ENCODE measurements at regions not wholly inside any gene's neighbourhood (a gene's known extent, or its start where the extent isn't known, plus 50 kb on each side); places are given as distances from the start of the nearest gene placed in this dataset.

DNA sequence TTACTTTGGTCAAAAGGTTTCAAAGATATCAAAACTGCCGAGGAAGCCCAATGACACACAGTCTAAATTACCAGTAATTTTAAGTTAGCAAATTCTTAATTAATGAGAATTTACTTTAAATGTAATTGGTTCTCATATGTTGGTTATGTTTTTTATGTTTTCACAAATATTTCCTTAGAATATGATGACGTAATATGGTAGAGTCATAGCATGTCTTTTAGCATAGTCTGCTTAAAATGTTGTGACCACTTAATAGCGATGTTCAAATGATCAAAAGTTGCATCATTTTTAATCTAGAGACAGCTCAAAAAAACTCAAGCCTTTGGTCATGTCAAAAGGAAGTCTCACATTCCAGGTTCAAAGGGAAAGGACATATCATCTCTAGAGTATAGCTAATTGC lies 123.3 kb upstream of the ST6GAL2 start:
- no peaks in the 10 kb centered on the region for H3K36me3 ChIP-seq (replicated peaks; ENCODE audit: insufficient read depth, low read depth)
- no peak overlapping the region for H3K4me2 ChIP-seq
- WGBS (ENCODE audit: low lambda C conversion rate, missing lambda C conversion rate): 90% methylated on average over 3 of the region's 3 CpGs
- H2AFZ ChIP-seq: no peak overlapping the region
- TF ChIP-seq EZH2 (IDR thresholded peaks at IDR 0.05; ENCODE audit: borderline replicate concordance) (no peak), EZH2phosphoT487 (IDR thresholded peaks at IDR 0.05; ENCODE audit: low read depth, severe bottlenecking, unreplicated experiment) (no peak)
- TF ChIP-seq, protein P1, sequence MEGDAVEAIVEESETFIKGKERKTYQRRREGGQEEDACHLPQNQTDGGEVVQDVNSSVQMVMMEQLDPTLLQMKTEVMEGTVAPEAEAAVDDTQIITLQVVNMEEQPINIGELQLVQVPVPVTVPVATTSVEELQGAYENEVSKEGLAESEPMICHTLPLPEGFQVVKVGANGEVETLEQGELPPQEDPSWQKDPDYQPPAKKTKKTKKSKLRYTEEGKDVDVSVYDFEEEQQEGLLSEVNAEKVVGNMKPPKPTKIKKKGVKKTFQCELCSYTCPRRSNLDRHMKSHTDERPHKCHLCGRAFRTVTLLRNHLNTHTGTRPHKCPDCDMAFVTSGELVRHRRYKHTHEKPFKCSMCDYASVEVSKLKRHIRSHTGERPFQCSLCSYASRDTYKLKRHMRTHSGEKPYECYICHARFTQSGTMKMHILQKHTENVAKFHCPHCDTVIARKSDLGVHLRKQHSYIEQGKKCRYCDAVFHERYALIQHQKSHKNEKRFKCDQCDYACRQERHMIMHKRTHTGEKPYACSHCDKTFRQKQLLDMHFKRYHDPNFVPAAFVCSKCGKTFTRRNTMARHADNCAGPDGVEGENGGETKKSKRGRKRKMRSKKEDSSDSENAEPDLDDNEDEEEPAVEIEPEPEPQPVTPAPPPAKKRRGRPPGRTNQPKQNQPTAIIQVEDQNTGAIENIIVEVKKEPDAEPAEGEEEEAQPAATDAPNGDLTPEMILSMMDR (IDR thresholded peaks at IDR 0.05; ENCODE audit: poor library complexity): no peak
- no peaks in the 10 kb centered on the region for H3K79me2 ChIP-seq
- no peak overlapping the region for H3K27ac ChIP-seq
- H4K20me1 ChIP-seq (ENCODE audit: insufficient read depth, poor library complexity, severe bottlenecking): no peaks in the 10 kb centered on the region
- H3K4me1 ChIP-seq (ENCODE audit: insufficient read depth): no peaks in the 10 kb centered on the region
- H3K9me2 ChIP-seq (replicated peaks; ENCODE audit: insufficient read depth): no peaks in the 10 kb centered on the region
- no peaks in the 10 kb centered on the region for H3K9me3 ChIP-seq (ENCODE audit: low read depth)
- DNase-seq (ENCODE audit: low spot score): no peak
- no peak overlapping the region for H3K4me3 ChIP-seq
- no peaks in the 10 kb centered on the region for H3K27me3 ChIP-seq

DNA sequence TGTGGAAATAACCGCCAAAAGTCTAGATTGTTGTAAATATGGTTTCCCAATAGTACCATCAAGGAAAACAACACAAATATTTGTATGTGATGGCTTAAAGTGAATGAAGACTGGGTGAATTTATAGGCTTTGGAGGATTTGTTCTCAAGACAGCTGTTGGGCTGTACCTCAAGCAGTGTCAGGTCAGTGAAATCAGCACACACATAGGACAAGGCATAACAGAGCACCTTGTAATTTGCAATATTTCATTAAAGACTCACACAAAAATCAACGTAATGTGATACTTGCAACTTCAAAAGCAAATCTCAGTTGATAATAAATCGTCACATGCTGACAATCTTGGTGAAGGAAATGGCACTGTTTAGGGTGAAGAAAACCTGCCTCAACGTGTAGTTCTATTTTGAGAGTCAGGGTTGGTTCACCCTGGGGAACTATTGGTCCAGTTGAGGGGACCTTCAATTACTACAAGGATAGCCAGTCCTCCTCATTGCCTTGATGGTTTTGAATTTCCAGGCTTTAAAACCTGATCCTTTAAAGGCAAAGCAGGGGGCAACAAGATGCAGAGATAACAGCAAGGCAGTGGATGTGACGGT lies 126.8 kb upstream of the ST6GAL2 start:
- H4K20me1 ChIP-seq (ENCODE audit: insufficient read depth, poor library complexity, severe bottlenecking): no peaks in the 10 kb centered on the region
- no peaks in the 10 kb centered on the region for H3K9me2 ChIP-seq (replicated peaks; ENCODE audit: insufficient read depth)
- no peaks in the 10 kb centered on the region for H3K4me1 ChIP-seq (ENCODE audit: insufficient read depth)
- no peak overlapping the region for H3K27ac ChIP-seq
- no peaks in the 10 kb centered on the region for H3K36me3 ChIP-seq (replicated peaks; ENCODE audit: insufficient read depth, low read depth)
- no peak for DNase-seq (ENCODE audit: low spot score)
- no peaks in the 10 kb centered on the region for H3K79me2 ChIP-seq
- no peak overlapping the region for H3K4me3 ChIP-seq
- no peaks in the 10 kb centered on the region for H3K27me3 ChIP-seq
- H2AFZ ChIP-seq: no peak overlapping the region
- no peaks in the 10 kb centered on the region for H3K9me3 ChIP-seq (ENCODE audit: low read depth)
- WGBS (ENCODE audit: low lambda C conversion rate, missing lambda C conversion rate): 72% methylated on average over 5 of the region's 5 CpGs
- TF ChIP-seq, protein P1 (IDR thresholded peaks at IDR 0.05; ENCODE audit: poor library complexity): no peak
- TF ChIP-seq EZH2phosphoT487 (IDR thresholded peaks at IDR 0.05; ENCODE audit: low read depth, severe bottlenecking, unreplicated experiment) (no peak), EZH2 (IDR thresholded peaks at IDR 0.05; ENCODE audit: borderline replicate concordance) (no peak)
- no peak overlapping the region for H3K4me2 ChIP-seq

DNA sequence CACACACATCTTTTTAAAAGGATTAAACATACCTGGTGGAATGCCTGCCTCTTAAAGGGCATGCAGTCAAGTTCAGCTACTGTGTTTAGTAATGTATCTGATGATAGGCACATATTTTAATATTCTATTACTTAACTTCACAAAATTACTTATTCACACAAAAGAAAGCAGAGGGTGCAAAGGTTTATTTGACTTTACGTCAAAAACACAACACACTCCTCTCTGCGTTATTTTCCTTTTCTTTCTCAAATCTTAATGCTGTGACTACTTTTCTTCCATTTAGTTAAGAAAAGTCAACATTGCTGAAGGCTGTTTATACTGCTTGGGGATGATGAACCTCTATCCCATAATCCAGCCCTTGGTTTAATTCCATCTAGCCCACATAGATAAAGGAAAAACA lies 127.9 kb upstream of the ST6GAL2 start:
- DNase-seq (ENCODE audit: low spot score): no peak
- Histone ChIP-seq H2AFZ (no peak overlapping the region), H3K9me3 (ENCODE audit: low read depth) (no peaks in the 10 kb centered on the region), H3K79me2 (no peaks in the 10 kb centered on the region), H3K36me3 (replicated peaks; ENCODE audit: insufficient read depth, low read depth) (no peaks in the 10 kb centered on the region), H4K20me1 (ENCODE audit: insufficient read depth, poor library complexity, severe bottlenecking) (no peaks in the 10 kb centered on the region), H3K4me2 (peak overlapping the region; percentile 5), H3K4me1 (ENCODE audit: insufficient read depth) (no peaks in the 10 kb centered on the region), H3K27ac (peak overlapping the region; percentile 18), H3K9me2 (replicated peaks; ENCODE audit: insufficient read depth) (no peaks in the 10 kb centered on the region), H3K4me3 (no peak overlapping the region), H3K27me3 (no peaks in the 10 kb centered on the region)
- no peak for TF ChIP-seq EZH2 (IDR thresholded peaks at IDR 0.05; ENCODE audit: borderline replicate concordance)
- TF ChIP-seq EZH2phosphoT487 (IDR thresholded peaks at IDR 0.05; ENCODE audit: low read depth, severe bottlenecking, unreplicated experiment): no peak
- TF ChIP-seq, protein P1 (IDR thresholded peaks at IDR 0.05; ENCODE audit: poor library complexity): no peak
- WGBS (ENCODE audit: low lambda C conversion rate, missing lambda C conversion rate): 45% methylated on average over 2 of the region's 2 CpGs

Measured in hepatocyte (in vitro differentiated cells).